ENCODE measurements at regions not wholly inside any gene's neighbourhood (a gene's known extent, or its start where the extent isn't known, plus 50 kb on each side); places are given as distances from the start of the nearest gene placed in this dataset.

- H3K27me3 ChIP-seq: no peaks in the 10 kb centered on the region
- TF ChIP-seq POLR2A (IDR thresholded peaks at IDR 0.05) (no peak), POLR2AphosphoS5 (IDR thresholded peaks at IDR 0.05) (no peak), EP300 (IDR thresholded peaks at IDR 0.05; ENCODE audit: low read depth) (no peak)
- TF ChIP-seq, protein P1, sequence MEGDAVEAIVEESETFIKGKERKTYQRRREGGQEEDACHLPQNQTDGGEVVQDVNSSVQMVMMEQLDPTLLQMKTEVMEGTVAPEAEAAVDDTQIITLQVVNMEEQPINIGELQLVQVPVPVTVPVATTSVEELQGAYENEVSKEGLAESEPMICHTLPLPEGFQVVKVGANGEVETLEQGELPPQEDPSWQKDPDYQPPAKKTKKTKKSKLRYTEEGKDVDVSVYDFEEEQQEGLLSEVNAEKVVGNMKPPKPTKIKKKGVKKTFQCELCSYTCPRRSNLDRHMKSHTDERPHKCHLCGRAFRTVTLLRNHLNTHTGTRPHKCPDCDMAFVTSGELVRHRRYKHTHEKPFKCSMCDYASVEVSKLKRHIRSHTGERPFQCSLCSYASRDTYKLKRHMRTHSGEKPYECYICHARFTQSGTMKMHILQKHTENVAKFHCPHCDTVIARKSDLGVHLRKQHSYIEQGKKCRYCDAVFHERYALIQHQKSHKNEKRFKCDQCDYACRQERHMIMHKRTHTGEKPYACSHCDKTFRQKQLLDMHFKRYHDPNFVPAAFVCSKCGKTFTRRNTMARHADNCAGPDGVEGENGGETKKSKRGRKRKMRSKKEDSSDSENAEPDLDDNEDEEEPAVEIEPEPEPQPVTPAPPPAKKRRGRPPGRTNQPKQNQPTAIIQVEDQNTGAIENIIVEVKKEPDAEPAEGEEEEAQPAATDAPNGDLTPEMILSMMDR (IDR thresholded peaks at IDR 0.05): no peak
- 74 to 85% methylated on average over 1 of the region's 1 CpG for WGBS, 2 donors (ENCODE audit: low coverage in 1 of 2)
- peaks cover 0 to 12% of the 10 kb centered on the region in 2 donors for H3K9me3 ChIP-seq
- no peak overlapping the region for H3K4me3 ChIP-seq
- H3K36me3 ChIP-seq: no peaks in the 10 kb centered on the region
- in situ Hi-C loops (cut with MboI; ENCODE audit: low pct_ligation_motif_present in 1 of 4, low pct_unique_long_range_greater_than_20kb in 1 of 4, low sequenced_read_pairs in 3 of 4): no loop called here
- H3K27ac ChIP-seq: no peak overlapping the region
- intact Hi-C loops (cut with DNase I; ENCODE audit: low total_unique reads): no loop called here
- DNase-seq: no peak
- H3K4me1 ChIP-seq: no peaks in the 10 kb centered on the region
These were observed 117.0 kb upstream of the FAM3C start for GRCh38 chr7:121513105-121513504.

GRCh38 chr7:121510858-121511482, 114.9 kb upstream of the FAM3C start:
- TF ChIP-seq, protein P1 (IDR thresholded peaks at IDR 0.05): no peak
- no peak for TF ChIP-seq POLR2A (IDR thresholded peaks at IDR 0.05)
- TF ChIP-seq POLR2AphosphoS5 (IDR thresholded peaks at IDR 0.05): no peak
- TF ChIP-seq EP300 (IDR thresholded peaks at IDR 0.05; ENCODE audit: low read depth): no peak
- Histone ChIP-seq H3K27me3 (no peaks in the 10 kb centered on the region), H3K4me1 (no peaks in the 10 kb centered on the region), H3K27ac (no peak overlapping the region), H3K9me3 (peaks cover 0 to 12% of the 10 kb centered on the region in 2 donors), H3K36me3 (no peaks in the 10 kb centered on the region), H3K4me3 (no peak overlapping the region)
- DNase-seq: no peak
- WGBS, 2 donors (ENCODE audit: low coverage in 1 of 2): 90 to 93% methylated on average over 3 to 5 of the region's 5 CpGs
- in situ Hi-C loops (cut with MboI; ENCODE audit: low pct_ligation_motif_present in 1 of 4, low pct_unique_long_range_greater_than_20kb in 1 of 4, low sequenced_read_pairs in 3 of 4): no loop called here
- intact Hi-C loops (cut with DNase I; ENCODE audit: low total_unique reads): no loop called here

DNA sequence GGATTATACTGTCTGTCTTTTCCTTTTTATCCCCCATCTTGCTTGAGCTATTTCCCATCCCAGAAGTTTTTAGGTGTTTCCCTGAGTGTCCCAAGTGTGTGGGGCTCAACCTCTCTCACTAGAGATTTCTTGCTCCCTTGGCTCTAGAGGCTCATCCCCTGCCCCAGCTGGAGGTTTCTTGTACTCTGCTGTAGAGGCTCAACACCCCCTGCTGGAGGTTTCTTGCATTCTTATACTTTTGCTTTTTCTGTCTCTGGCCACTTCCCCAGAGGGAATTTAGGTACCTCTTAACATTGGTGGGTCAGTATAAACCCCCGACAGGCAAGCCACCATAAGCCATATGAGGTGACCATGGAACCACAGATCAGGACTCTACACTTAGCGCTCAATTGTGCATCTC, 114.2 kb upstream of the FAM3C start:
- no peaks in the 10 kb centered on the region for H3K4me1 ChIP-seq
- no peaks in the 10 kb centered on the region for H3K36me3 ChIP-seq
- in situ Hi-C loops (cut with MboI; ENCODE audit: low pct_ligation_motif_present in 1 of 4, low pct_unique_long_range_greater_than_20kb in 1 of 4, low sequenced_read_pairs in 3 of 4): no loop called here
- H3K9me3 ChIP-seq: peaks cover 0 to 14% of the 10 kb centered on the region in 2 donors
- DNase-seq: no peak
- H3K27me3 ChIP-seq: no peaks in the 10 kb centered on the region
- intact Hi-C loops (cut with DNase I; ENCODE audit: low total_unique reads): no loop called here
- H3K4me3 ChIP-seq: no peak overlapping the region
- TF ChIP-seq, protein P1 (IDR thresholded peaks at IDR 0.05): peak in 1 of 5 experiments; percentile 8
- TF ChIP-seq POLR2AphosphoS5 (IDR thresholded peaks at IDR 0.05): no peak
- TF ChIP-seq POLR2A (IDR thresholded peaks at IDR 0.05): no peak
- TF ChIP-seq EP300 (IDR thresholded peaks at IDR 0.05; ENCODE audit: low read depth): no peak
- WGBS, 2 donors (ENCODE audit: low coverage in 1 of 2): 92 to 100% methylated on average over 1 to 2 of the region's 2 CpGs
- H3K27ac ChIP-seq: no peak overlapping the region

DNA sequence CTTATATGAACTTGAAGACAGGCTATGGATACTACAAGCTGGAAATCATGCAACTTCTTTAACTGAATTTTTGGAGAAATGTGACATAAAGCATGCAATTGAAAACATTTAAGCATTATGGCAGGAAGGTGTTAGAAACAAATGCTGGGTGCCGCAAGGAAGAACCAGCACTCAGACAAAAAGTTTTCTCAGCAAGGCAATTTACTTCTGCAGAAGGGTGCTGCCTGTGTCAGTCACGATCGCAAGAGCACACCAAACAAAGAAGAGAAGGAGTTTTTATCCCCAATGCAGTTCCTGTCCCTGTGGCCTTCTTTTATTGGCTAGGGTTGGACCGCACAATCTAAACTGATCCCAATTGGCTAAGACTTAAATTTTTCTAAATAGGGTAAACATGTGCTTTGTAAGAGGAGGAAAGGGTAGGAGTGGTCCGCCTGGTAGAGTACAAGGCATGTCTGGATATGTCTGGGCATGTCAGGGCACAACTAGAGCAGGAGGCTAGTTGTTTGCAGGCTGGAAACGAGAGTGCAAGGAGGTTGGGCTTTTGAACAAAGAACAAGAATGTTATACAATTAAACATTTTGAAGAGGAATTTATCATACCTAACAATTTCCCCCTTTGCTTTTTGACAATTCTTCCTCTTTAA, 109.6 kb upstream of the FAM3C start:
- Histone ChIP-seq H3K4me1 (no peaks in the 10 kb centered on the region), H3K27me3 (no peaks in the 10 kb centered on the region), H3K36me3 (no peaks in the 10 kb centered on the region), H3K4me3 (no peak overlapping the region), H3K9me3 (peaks cover 0 to 9% of the 10 kb centered on the region in 2 donors), H3K27ac (no peak overlapping the region)
- in situ Hi-C loops (cut with MboI; ENCODE audit: low pct_ligation_motif_present in 1 of 4, low pct_unique_long_range_greater_than_20kb in 1 of 4, low sequenced_read_pairs in 3 of 4): no loop called here
- no peak for DNase-seq
- no peak for TF ChIP-seq EP300 (IDR thresholded peaks at IDR 0.05; ENCODE audit: low read depth)
- no peak for TF ChIP-seq POLR2A (IDR thresholded peaks at IDR 0.05)
- TF ChIP-seq, protein P1 (IDR thresholded peaks at IDR 0.05): no peak
- TF ChIP-seq POLR2AphosphoS5 (IDR thresholded peaks at IDR 0.05): no peak
- WGBS, 2 donors (ENCODE audit: low coverage in 1 of 2): 76 to 90% methylated on average over 2 to 6 of the region's 6 CpGs
- intact Hi-C loops (cut with DNase I; ENCODE audit: low total_unique reads): no loop called here

Measured in transverse colon (tissue), 4 donors.